SH-SY5Y (cell line): ENCODE measurements at regions not wholly inside any gene's neighbourhood (a gene's known extent, or its start where the extent isn't known, plus 50 kb on each side); places are given as distances from the start of the nearest gene placed in this dataset.

ENCODE experiments used
- GATA2 ChIP-seq: IDR thresholded peaks from 2 replicates; pipeline ENCODE4 v1.6.1; 2011; ENCODE audit warnings: mild to moderate bottlenecking, low read depth, low read length
- GATA3 ChIP-seq: IDR thresholded peaks from 2 replicates; pipeline ENCODE4 v1.6.1; 2011; ENCODE audit warnings: low read depth, mild to moderate bottlenecking, low read length, moderate library complexity

DNA sequence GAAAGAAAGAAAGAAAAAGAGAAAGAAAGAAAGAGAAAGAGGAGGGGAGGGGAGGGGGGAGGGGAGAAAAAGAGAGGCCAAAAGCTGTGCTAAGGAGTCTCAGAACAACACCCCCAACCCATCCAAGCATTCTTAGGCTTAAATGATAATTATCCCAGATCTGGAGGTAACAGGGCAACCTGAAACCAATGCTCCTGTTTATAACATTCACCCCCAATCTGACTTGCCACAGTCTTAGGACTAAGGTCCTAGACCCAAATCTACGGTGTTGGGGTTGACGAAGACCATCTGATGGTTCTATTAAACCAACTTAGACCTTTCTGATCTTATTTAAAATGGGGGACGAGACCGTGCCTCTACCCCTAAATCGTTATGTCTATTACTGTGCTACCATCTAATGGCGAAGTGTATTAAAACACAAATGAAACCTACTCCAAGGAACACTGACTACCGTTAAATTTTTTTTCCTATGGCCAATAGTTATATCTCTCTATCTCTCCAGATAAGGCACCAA, 119.3 kb upstream of the CDC42BPA start:
- TF ChIP-seq GATA3 (no peak), GATA2 (no peak)
